ENCODE measurements at regions not wholly inside any gene's neighbourhood (a gene's known extent, or its start where the extent isn't known, plus 50 kb on each side); places are given as distances from the start of the nearest gene placed in this dataset.

DNA sequence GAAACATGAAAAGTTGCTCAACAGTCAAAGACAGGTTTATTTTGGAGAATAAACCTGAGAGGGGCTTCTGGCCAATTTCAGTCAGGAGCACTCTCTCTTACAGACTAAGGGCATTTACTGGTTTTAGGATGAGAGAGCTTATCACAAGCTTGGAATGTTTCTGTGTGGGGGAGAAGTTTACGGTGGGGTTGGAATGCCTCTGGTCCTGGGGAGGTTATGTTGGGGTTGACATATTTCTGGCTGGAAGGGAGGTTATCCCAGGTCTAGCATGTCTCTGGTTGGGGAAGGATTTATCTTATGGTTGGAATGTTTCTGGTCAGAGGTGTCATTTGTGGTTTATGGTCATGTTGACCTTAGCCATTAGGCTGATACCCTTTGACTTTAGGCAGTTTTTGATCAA lies 1867.3 kb downstream of the EFNA5 start:
- H3K4me1 Mint-ChIP-seq: no peaks in the 10 kb centered on the region
- H3K9me3 Mint-ChIP-seq: peaks cover 16 to 57% (median 29%) of the 10 kb centered on the region in 6 donors
- peaks cover 0 to 1% (median 0%) of the 10 kb centered on the region in 3 donors for H3K27me3 Mint-ChIP-seq (ENCODE audit: low read depth in 3 of 3)
- H3K27ac Mint-ChIP-seq: no peak overlapping the region
- DNase-seq: no peak
- peaks cover 0 to 8% (median 0%) of the 10 kb centered on the region in 3 donors for H3K36me3 Mint-ChIP-seq
- no peak overlapping the region for H3K4me3 Mint-ChIP-seq

DNA sequence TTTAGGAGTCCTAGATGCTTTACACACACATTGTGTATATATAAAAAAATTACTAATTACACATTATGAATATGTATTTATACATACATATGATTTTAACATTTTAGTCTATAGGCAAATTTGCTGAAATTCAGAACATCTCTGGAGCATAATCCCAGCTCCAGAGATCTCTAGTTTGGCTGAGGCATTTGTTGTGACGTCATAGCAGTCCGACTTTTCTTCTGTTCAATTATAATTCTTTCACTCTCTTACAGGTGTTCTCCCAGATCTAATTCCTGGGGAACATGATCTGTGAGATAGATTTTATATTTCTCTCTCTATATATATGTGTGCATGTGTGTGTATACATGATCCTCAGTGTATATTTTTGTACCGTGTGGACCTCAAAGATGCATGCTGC lies 1876.2 kb downstream of the EFNA5 start:
- no peaks in the 10 kb centered on the region for H3K4me1 Mint-ChIP-seq
- H3K27ac Mint-ChIP-seq: no peak overlapping the region
- no peak for DNase-seq
- H3K4me3 Mint-ChIP-seq: no peak overlapping the region
- no peaks in the 10 kb centered on the region for H3K27me3 Mint-ChIP-seq (ENCODE audit: low read depth in 3 of 3)
- peaks cover 0 to 34% (median 11%) of the 10 kb centered on the region in 6 donors for H3K9me3 Mint-ChIP-seq
- no peaks in the 10 kb centered on the region for H3K36me3 Mint-ChIP-seq

DNA sequence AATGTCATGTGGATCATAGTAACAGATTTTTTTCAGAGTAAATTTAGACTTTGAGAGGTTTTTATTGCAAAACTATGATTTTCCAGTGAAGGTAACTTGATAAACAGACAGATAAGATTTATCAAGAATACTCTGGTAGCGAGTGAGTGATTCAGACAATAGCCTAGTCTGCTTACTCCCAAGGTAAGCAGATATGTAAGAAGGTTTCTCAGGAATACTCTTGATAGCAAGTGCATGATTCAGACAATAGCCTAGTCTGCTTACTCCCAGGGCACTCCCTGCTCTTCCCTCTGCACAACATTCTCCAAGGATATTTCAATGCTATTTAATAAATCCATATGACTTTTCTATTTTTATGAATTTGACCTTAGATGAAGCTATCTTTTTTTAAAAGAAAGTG lies 1881.5 kb downstream of the EFNA5 start:
- Mint-ChIP-seq H3K4me1 (no peaks in the 10 kb centered on the region), H3K27me3 (ENCODE audit: low read depth in 3 of 3) (peaks cover 0 to 2% (median 0%) of the 10 kb centered on the region in 3 donors), H3K4me3 (no peak overlapping the region), H3K36me3 (no peaks in the 10 kb centered on the region), H3K27ac (no peak overlapping the region), H3K9me3 (peaks cover 0 to 8% (median 2%) of the 10 kb centered on the region in 6 donors)
- DNase-seq: no peak

DNA sequence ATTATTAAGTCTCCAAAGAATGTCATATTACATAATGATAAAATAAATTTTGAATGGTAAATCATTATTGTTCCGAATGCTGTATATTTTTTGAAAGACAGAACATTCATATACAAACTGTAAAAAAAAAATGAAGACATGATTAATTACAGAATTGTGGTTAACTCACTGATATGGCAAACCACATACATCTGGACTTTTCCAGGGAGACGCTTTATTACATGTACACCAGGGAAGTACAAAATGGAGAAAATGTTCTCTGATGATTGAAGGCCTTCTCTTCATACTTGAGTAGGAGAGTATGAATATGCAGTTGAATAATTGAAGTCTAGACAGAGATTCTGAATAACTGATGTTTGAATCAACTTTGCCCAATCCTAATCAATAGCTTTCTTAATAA lies 1886.9 kb downstream of the EFNA5 start:
- H3K4me3 Mint-ChIP-seq: no peak overlapping the region

DNA sequence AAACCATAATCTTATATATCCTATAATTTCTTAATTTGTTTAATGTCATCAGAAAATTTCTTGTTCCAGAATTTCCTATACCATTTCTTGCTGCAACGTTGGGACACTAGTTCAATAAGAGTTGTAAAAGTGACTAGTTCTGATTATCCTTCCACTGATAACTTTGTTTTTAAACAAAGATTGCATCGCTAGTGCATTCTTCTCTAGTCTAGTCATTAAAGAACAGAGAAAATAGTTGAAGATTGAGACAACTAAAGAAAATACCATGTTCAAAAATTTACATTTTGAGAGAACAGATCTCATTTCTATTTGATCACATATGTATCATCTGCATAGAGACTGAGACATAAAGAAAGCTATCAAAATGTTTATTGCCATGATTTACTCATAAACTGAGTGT lies 1888.2 kb downstream of the EFNA5 start:
- DNase-seq: no peak
- H3K4me3 Mint-ChIP-seq: no peak overlapping the region
- peaks cover 0 to 8% (median 3%) of the 10 kb centered on the region in 6 donors for H3K9me3 Mint-ChIP-seq
- H3K27ac Mint-ChIP-seq: no peak overlapping the region
- H3K36me3 Mint-ChIP-seq: no peaks in the 10 kb centered on the region
- no peaks in the 10 kb centered on the region for H3K27me3 Mint-ChIP-seq (ENCODE audit: low read depth in 3 of 3)
- no peaks in the 10 kb centered on the region for H3K4me1 Mint-ChIP-seq

More for the DNA sequence above, 1886.9 kb downstream of the EFNA5 start:
- no peak for DNase-seq
- H3K27ac Mint-ChIP-seq: no peak overlapping the region
- H3K27me3 Mint-ChIP-seq (ENCODE audit: low read depth in 3 of 3): peaks cover 0 to 2% (median 0%) of the 10 kb centered on the region in 3 donors
- peaks cover 0 to 6% (median 0%) of the 10 kb centered on the region in 6 donors for H3K9me3 Mint-ChIP-seq
- H3K4me1 Mint-ChIP-seq: no peaks in the 10 kb centered on the region
- H3K36me3 Mint-ChIP-seq: no peaks in the 10 kb centered on the region

DNA sequence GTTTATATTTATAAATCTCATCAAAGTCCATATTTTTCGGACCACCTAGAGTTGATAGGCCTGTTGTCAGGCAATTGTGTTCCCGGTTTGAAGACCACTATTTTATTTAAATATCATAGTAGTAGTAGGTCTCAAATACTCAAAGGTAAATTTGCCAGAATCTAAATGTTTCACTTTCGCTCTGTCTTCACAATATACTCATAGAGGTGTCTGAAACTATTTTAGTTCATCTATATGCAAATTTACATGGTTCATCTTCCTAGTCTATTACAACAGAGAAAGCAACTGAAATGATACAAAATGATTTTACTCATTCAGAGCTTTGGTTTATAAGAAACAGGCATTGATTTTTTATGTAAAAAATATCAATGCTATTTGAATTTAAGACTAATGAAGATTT lies 1897.5 kb downstream of the EFNA5 start:
- Mint-ChIP-seq H3K36me3 (no peaks in the 10 kb centered on the region), H3K9me3 (peaks cover 1 to 12% (median 6%) of the 10 kb centered on the region in 6 donors), H3K4me3 (no peak overlapping the region), H3K27ac (no peak overlapping the region), H3K4me1 (no peaks in the 10 kb centered on the region), H3K27me3 (ENCODE audit: low read depth in 3 of 3) (peaks cover 0 to 1% (median 0%) of the 10 kb centered on the region in 3 donors)
- no peak for DNase-seq

DNA sequence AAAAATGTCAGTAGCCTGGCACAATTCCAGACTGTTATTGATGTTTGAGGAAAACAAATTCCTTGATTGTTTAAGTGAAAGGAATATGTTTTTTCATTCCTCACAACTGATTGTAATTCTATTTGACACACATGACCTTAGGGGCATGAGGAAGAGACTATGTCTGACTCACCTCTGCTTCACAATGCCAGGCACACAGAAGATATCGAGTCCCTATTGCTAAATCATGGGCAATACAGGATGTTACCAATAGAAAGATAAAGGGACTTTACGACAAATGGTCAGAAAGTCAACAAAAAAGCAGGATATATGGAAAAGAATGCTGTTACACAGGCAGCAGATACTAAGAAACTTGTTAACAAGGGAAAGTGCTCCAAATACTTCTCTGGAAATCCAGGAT lies 1903.5 kb downstream of the EFNA5 start:
- Mint-ChIP-seq H3K4me3 (no peak overlapping the region), H3K36me3 (no peaks in the 10 kb centered on the region), H3K27me3 (ENCODE audit: low read depth in 3 of 3) (peaks cover 0 to 1% (median 0%) of the 10 kb centered on the region in 3 donors), H3K27ac (no peak overlapping the region), H3K9me3 (peaks cover 5 to 35% (median 20%) of the 10 kb centered on the region in 6 donors), H3K4me1 (no peaks in the 10 kb centered on the region)
- no peak for DNase-seq

DNA sequence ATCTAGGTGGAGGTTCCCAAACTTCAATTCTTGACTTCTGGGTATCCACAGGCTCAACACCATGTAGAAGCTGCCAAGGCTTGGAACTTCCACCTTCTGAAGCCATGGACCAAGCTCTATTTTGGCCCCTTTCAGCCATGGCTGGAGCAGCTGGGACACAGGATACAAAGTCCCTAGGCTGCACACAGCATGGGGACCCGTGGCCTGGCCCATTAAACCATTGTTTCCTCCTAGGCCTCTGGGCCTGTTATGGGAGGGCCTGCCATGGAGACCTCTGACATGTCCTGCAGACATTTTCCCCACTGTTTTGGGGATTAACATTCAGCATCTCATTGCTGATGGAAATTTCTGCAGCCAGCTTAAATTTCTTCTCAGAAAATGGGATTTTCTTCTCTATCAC lies 1908.0 kb downstream of the EFNA5 start:
- H3K36me3 Mint-ChIP-seq: peaks cover 0 to 7% (median 0%) of the 10 kb centered on the region in 3 donors
- no peak for DNase-seq
- no peaks in the 10 kb centered on the region for H3K4me1 Mint-ChIP-seq
- peaks cover 0 to 3% (median 0%) of the 10 kb centered on the region in 3 donors for H3K27me3 Mint-ChIP-seq (ENCODE audit: low read depth in 3 of 3)
- no peak overlapping the region for H3K4me3 Mint-ChIP-seq
- no peak overlapping the region for H3K27ac Mint-ChIP-seq
- peaks cover 11 to 71% (median 27%) of the 10 kb centered on the region in 6 donors for H3K9me3 Mint-ChIP-seq

DNA sequence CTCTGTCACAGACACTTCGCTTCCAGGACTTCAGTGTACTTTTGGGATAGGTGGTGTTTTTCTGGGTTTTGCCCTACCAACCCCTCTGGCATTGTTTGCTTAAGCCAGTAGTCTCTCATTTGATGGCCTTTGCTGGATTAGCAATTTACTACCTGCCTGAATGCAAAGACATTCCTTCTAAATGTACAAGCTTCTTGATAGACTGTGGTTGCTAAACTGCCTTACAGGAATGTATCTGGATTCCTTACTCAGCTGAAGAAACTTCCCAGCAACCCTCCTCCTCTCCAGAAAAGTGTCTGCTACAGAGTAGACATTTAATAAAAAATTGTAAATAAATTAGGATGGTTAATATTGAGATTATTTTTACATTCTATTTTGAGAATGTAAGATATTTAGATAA lies 1916.7 kb downstream of the EFNA5 start:
- H3K4me1 Mint-ChIP-seq: no peaks in the 10 kb centered on the region
- no peaks in the 10 kb centered on the region for H3K27me3 Mint-ChIP-seq (ENCODE audit: low read depth in 3 of 3)
- H3K4me3 Mint-ChIP-seq: no peak overlapping the region
- H3K36me3 Mint-ChIP-seq: peaks cover 0 to 4% (median 0%) of the 10 kb centered on the region in 3 donors
- H3K27ac Mint-ChIP-seq: no peak overlapping the region
- no peak for DNase-seq
- H3K9me3 Mint-ChIP-seq: peaks cover 4 to 16% (median 7%) of the 10 kb centered on the region in 6 donors

DNA sequence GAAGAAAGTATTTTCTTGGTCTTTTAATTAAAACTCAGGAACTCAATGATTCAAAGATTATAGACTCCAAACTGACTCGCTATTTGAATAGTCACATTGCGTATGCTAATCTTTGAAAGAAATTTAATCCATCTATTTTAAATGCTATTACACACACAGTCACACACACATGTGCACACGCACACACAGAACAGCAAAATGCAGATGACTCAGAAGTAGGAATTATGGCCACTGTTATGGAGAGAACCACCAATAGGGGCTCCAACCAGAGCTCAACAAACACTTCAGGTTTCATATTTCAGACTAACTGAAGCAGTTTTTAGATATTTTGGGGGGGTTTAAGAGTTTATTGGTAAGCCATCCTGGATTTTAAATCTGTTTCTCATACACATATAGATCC lies 1917.9 kb downstream of the EFNA5 start:
- Mint-ChIP-seq H3K9me3 (peaks cover 0 to 7% (median 5%) of the 10 kb centered on the region in 6 donors), H3K27ac (no peak overlapping the region), H3K27me3 (ENCODE audit: low read depth in 3 of 3) (no peaks in the 10 kb centered on the region), H3K36me3 (no peaks in the 10 kb centered on the region), H3K4me1 (no peaks in the 10 kb centered on the region), H3K4me3 (no peak overlapping the region)
- DNase-seq: no peak

DNA sequence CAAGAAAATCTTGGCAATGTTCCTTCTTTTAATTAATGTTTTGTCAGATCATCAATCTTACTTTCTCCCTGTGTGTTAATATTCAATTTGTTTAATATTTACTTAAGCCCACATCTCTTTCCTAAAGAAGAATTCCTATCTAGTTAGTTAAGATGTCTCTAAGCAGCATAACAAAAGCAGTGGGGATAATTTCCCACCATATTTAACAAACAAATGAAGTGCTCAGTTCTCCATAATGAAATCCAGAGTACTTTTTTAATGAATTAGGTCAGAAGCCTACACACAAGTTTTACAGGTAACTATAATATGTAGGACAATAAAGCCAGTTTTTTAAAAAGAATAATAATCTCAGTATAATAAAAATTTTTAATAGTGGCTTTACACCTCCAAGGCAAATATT lies 1918.8 kb downstream of the EFNA5 start:
- Mint-ChIP-seq H3K9me3 (peaks cover 4 to 12% (median 9%) of the 10 kb centered on the region in 6 donors), H3K4me1 (no peaks in the 10 kb centered on the region), H3K36me3 (no peaks in the 10 kb centered on the region), H3K27me3 (ENCODE audit: low read depth in 3 of 3) (no peaks in the 10 kb centered on the region), H3K27ac (no peak overlapping the region), H3K4me3 (no peak overlapping the region)
- no peak for DNase-seq

DNA sequence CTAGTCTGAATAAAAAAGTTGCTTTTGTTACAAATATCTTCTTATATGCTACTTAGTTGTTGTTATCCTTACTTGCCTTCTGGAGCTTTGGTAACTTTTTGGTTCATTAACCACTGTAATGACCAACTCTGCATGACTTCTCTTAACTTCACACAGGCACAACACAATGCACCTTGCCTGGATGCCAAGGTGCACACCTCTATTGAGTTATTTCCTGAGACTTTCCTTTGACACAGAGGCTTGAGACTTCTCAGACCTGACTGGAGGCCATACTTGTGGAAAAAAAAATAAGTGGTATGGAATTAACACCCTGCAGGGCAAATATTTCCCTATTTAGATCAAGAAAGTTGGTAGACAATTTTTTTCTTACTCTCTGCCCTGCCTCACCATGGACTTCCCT lies 1925.6 kb downstream of the EFNA5 start:
- H3K27me3 Mint-ChIP-seq (ENCODE audit: low read depth in 3 of 3): peaks cover 0 to 2% (median 0%) of the 10 kb centered on the region in 3 donors
- no peak overlapping the region for H3K4me3 Mint-ChIP-seq
- no peaks in the 10 kb centered on the region for H3K36me3 Mint-ChIP-seq
- no peaks in the 10 kb centered on the region for H3K4me1 Mint-ChIP-seq
- peaks cover 5 to 38% (median 9%) of the 10 kb centered on the region in 6 donors for H3K9me3 Mint-ChIP-seq
- H3K27ac Mint-ChIP-seq: no peak overlapping the region
- DNase-seq: no peak

DNA sequence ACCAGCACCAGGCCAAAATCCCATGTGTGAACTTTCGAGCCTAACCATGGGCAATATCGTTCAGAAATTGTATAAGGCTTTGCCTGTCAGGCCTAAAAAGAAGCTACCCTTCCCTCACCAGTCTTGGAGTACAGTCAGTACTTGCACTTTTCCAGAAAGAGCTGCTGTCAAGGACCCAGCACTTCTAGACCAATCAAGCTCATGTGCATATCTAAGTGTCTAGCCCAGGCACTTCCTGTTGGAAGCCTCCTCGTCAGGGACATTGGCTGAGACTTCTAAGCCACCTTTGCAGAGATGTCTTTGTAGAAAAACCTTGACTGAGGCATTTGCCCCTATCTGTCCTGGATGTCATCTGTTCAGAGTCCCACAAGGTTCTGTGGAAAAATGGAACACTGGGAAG lies 1930.5 kb downstream of the EFNA5 start:
- Mint-ChIP-seq H3K27ac (no peak overlapping the region), H3K4me1 (no peaks in the 10 kb centered on the region), H3K36me3 (no peaks in the 10 kb centered on the region), H3K4me3 (no peak overlapping the region), H3K9me3 (peaks cover 0 to 28% (median 5%) of the 10 kb centered on the region in 6 donors), H3K27me3 (ENCODE audit: low read depth in 3 of 3) (peaks cover 0 to 2% (median 0%) of the 10 kb centered on the region in 3 donors)
- no peak for DNase-seq

DNA sequence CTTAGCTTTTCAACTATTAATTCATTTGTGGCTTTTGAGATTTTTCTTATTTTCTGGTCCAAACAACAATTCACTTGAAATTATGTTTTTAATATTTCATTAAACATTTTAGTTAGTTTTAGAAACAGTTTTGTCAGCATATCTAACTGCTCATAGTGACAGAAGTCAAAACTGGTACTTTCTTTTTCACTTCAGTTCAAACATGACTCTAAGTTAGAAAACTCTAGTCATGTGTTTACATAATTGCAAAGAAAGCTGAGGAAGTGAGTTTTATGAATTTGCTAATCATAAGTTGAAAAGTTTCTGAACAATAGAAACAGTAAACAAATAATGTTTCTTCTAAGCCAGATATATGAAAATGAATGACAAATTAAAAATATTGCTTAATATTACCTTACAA lies 1931.0 kb downstream of the EFNA5 start:
- no peak for DNase-seq
- Mint-ChIP-seq H3K27ac (no peak overlapping the region), H3K9me3 (peaks cover 0 to 28% (median 5%) of the 10 kb centered on the region in 6 donors)

DNA sequence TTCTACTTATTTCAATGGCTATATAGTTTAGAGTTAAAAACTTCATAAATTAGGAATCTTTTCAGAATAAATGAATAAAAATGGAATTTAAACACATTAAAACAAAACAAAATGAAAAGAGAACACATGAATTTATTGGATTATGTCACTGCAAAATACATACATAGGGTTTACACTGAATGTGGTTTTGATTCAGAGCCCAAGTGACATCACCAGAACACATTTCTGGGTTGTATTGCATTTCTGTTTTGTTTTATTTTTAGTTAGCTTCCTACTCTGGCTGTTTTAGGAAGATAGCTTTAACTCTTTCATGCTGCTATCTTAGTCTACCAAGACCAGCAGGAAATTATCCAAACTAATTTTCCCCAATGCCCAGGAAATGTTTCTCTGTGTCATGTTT lies 1935.0 kb downstream of the EFNA5 start:
- Mint-ChIP-seq H3K27ac (no peak overlapping the region), H3K36me3 (peaks cover 0 to 3% (median 0%) of the 10 kb centered on the region in 3 donors), H3K4me3 (no peak overlapping the region), H3K9me3 (peaks cover 0 to 14% (median 6%) of the 10 kb centered on the region in 6 donors), H3K27me3 (ENCODE audit: low read depth in 3 of 3) (no peaks in the 10 kb centered on the region), H3K4me1 (no peaks in the 10 kb centered on the region)
- no peak for DNase-seq

More for the DNA sequence above, 1931.0 kb downstream of the EFNA5 start:
- no peak overlapping the region for H3K4me3 Mint-ChIP-seq
- H3K27me3 Mint-ChIP-seq (ENCODE audit: low read depth in 3 of 3): peaks cover 0 to 2% (median 0%) of the 10 kb centered on the region in 3 donors
- H3K36me3 Mint-ChIP-seq: no peaks in the 10 kb centered on the region
- H3K4me1 Mint-ChIP-seq: no peaks in the 10 kb centered on the region
